ENCODE measurements at regions not wholly inside any gene's neighbourhood (a gene's known extent, or its start where the extent isn't known, plus 50 kb on each side); places are given as distances from the start of the nearest gene placed in this dataset.

- TF ChIP-seq CTCF (IDR thresholded peaks at IDR 0.05; ENCODE audit: insufficient read depth in 1 of 2, low read depth in 1 of 2, low read length in 1 of 2, severe bottlenecking in 1 of 2, unreplicated experiment in 1 of 2), result no peak
- Histone ChIP-seq H3K9me3 (no peaks in the 10 kb centered on the region), H3K27me3 (replicated peaks; ENCODE audit: control insufficient read depth, insufficient read depth, low read length) (no peaks in the 10 kb centered on the region), H3K36me3 (ENCODE audit: control insufficient read depth, insufficient read depth, low read length) (no peaks in the 10 kb centered on the region), H3K4me1 (no peaks in the 10 kb centered on the region), H3K4me3 (ENCODE audit: low read depth, low read length) (no peak overlapping the region)
- H3K4me3 Mint-ChIP-seq (ENCODE audit: unreplicated experiment), result no peak overlapping the region
- POLR2A ChIA-PET, result no interaction called here
- no peaks in the 10 kb centered on the region for H3K4me1 Mint-ChIP-seq (ENCODE audit: low read depth, unreplicated experiment)
- no peak for DNase-seq
- no peak overlapping the region for H3K27ac Mint-ChIP-seq (ENCODE audit: unreplicated experiment)
- H3K9me3 Mint-ChIP-seq (ENCODE audit: unreplicated experiment), result peaks cover 9% of the 10 kb centered on the region
- intact Hi-C loops (cut with micrococcal nuclease; ENCODE audit: unreplicated experiment), result no loop called here
- CTCF ChIA-PET, result no interaction called here
- peaks cover 4% of the 10 kb centered on the region for H3K27me3 Mint-ChIP-seq (ENCODE audit: insufficient read depth, unreplicated experiment)
- H3K36me3 Mint-ChIP-seq (ENCODE audit: insufficient read depth, unreplicated experiment), result no peaks in the 10 kb centered on the region
- BruUV-seq (replicated peaks), result no TSS peak
Measured at GRCh38 chrX:121863976-121864375, 816.6 kb downstream of the GLUD2 start.

- Histone ChIP-seq H3K9me3 (no peaks in the 10 kb centered on the region), H3K4me3 (ENCODE audit: low read depth, low read length) (no peak overlapping the region), H3K4me1 (no peaks in the 10 kb centered on the region), H3K27me3 (replicated peaks; ENCODE audit: control insufficient read depth, insufficient read depth, low read length) (no peaks in the 10 kb centered on the region), H3K36me3 (ENCODE audit: control insufficient read depth, insufficient read depth, low read length) (no peaks in the 10 kb centered on the region)
- intact Hi-C loops (cut with micrococcal nuclease; ENCODE audit: unreplicated experiment), result no loop called here
- Mint-ChIP-seq H3K4me1 (ENCODE audit: low read depth, unreplicated experiment) (no peaks in the 10 kb centered on the region), H3K4me3 (ENCODE audit: unreplicated experiment) (no peak overlapping the region), H3K27ac (ENCODE audit: unreplicated experiment) (no peak overlapping the region), H3K36me3 (ENCODE audit: insufficient read depth, unreplicated experiment) (no peaks in the 10 kb centered on the region), H3K27me3 (ENCODE audit: insufficient read depth, unreplicated experiment) (peaks cover 4% of the 10 kb centered on the region), H3K9me3 (ENCODE audit: unreplicated experiment) (peaks cover 9% of the 10 kb centered on the region)
- POLR2A ChIA-PET, result no interaction called here
- no peak for DNase-seq
- BruUV-seq (replicated peaks), result no TSS peak
- CTCF ChIA-PET, result no interaction called here
- TF ChIP-seq CTCF (IDR thresholded peaks at IDR 0.05; ENCODE audit: insufficient read depth in 1 of 2, low read depth in 1 of 2, low read length in 1 of 2, severe bottlenecking in 1 of 2, unreplicated experiment in 1 of 2), result no peak
Measured at GRCh38 chrX:121864561-121864960, 817.2 kb downstream of the GLUD2 start.

GRCh38 chrX:121869876-121870477 is 822.6 kb downstream of the GLUD2 start:
- no peak overlapping the region for H3K27ac Mint-ChIP-seq (ENCODE audit: unreplicated experiment)
- intact Hi-C loops (cut with micrococcal nuclease; ENCODE audit: unreplicated experiment), result no loop called here
- no TSS peak for BruUV-seq (replicated peaks)
- peaks cover 4% of the 10 kb centered on the region for H3K27me3 Mint-ChIP-seq (ENCODE audit: insufficient read depth, unreplicated experiment)
- DNase-seq, result no peak
- H3K27me3 ChIP-seq (replicated peaks; ENCODE audit: control insufficient read depth, insufficient read depth, low read length), result no peaks in the 10 kb centered on the region
- ChIA-PET CTCF (no interaction called here), POLR2A (no interaction called here)
- no peak for TF ChIP-seq CTCF (IDR thresholded peaks at IDR 0.05; ENCODE audit: insufficient read depth in 1 of 2, low read depth in 1 of 2, low read length in 1 of 2, severe bottlenecking in 1 of 2, unreplicated experiment in 1 of 2)
- H3K4me1 Mint-ChIP-seq (ENCODE audit: low read depth, unreplicated experiment), result no peaks in the 10 kb centered on the region
- no peak overlapping the region for H3K4me3 ChIP-seq (ENCODE audit: low read depth, low read length)
- H3K4me1 ChIP-seq, result no peaks in the 10 kb centered on the region
- H3K9me3 Mint-ChIP-seq (ENCODE audit: unreplicated experiment), result peaks cover 9% of the 10 kb centered on the region
- no peaks in the 10 kb centered on the region for H3K36me3 Mint-ChIP-seq (ENCODE audit: insufficient read depth, unreplicated experiment)
- no peak overlapping the region for H3K4me3 Mint-ChIP-seq (ENCODE audit: unreplicated experiment)
- no peaks in the 10 kb centered on the region for H3K9me3 ChIP-seq
- H3K36me3 ChIP-seq (ENCODE audit: control insufficient read depth, insufficient read depth, low read length), result no peaks in the 10 kb centered on the region

Measured in Caco-2 (cell line).